ENCODE measurements at regions not wholly inside any gene's neighbourhood (a gene's known extent, or its start where the extent isn't known, plus 50 kb on each side); places are given as distances from the start of the nearest gene placed in this dataset.

DNA sequence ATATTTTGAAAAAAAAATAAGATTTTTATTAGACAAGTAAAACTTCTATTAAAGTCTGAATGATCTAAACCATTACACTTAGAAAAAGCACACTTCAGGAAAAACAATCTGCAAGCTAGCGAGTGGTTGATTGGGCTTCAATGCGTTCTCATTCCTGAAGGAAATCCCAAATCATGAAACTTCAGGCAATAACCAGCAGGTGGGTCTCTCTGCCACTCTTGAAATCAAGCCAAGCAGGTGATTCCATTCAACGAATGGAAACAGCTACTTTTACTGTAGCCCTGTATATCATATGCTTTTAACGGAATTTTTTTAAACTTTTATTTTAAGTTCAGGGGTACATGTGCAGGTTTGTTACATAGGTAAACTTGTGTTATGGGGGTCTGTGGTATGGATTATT is 234.5 kb upstream of the TRPM3 start:
- TF ChIP-seq, protein P1, sequence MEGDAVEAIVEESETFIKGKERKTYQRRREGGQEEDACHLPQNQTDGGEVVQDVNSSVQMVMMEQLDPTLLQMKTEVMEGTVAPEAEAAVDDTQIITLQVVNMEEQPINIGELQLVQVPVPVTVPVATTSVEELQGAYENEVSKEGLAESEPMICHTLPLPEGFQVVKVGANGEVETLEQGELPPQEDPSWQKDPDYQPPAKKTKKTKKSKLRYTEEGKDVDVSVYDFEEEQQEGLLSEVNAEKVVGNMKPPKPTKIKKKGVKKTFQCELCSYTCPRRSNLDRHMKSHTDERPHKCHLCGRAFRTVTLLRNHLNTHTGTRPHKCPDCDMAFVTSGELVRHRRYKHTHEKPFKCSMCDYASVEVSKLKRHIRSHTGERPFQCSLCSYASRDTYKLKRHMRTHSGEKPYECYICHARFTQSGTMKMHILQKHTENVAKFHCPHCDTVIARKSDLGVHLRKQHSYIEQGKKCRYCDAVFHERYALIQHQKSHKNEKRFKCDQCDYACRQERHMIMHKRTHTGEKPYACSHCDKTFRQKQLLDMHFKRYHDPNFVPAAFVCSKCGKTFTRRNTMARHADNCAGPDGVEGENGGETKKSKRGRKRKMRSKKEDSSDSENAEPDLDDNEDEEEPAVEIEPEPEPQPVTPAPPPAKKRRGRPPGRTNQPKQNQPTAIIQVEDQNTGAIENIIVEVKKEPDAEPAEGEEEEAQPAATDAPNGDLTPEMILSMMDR (IDR thresholded peaks at IDR 0.05) = no peak
- no peak for TF ChIP-seq POLR2A (IDR thresholded peaks at IDR 0.05)
- Histone ChIP-seq H3K4me1 (no peaks in the 10 kb centered on the region), H3K9me3 (no peaks in the 10 kb centered on the region), H3K27ac (no peak overlapping the region), H3K4me3 (no peak overlapping the region), H3K27me3 (no peaks in the 10 kb centered on the region), H3K36me3 (ENCODE audit: low read depth, missing control alignments) (no peaks in the 10 kb centered on the region)
- 86 to 87% methylated on average over 4 of the region's 4 CpGs for WGBS, 2 donors
- DNase-seq = no peak
- intact Hi-C loops (cut with DNase I; ENCODE audit: low total_unique reads) = no loop called here

DNA sequence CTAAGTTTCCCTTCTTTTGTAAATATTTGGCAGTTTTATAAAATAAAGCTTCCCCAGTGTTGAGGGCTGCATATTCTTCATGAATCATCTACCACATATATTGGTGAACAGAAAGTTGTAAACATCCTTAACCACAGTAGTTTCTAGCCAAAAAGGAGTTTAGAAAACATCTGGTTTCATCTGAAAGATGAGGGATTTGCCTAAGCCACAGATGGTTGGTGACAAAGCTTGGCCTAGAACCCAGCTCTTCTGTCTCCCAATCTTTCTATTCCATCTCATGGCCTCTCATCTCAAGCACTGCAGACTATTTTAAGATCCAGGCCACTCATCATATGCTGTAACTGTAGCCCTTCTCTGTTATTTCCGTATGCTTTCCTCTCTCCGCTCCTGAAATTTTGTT is 232.3 kb upstream of the TRPM3 start:
- no peaks in the 10 kb centered on the region for H3K9me3 ChIP-seq
- H3K4me1 ChIP-seq = no peaks in the 10 kb centered on the region
- no peak overlapping the region for H3K27ac ChIP-seq
- H3K36me3 ChIP-seq (ENCODE audit: low read depth, missing control alignments) = no peaks in the 10 kb centered on the region
- intact Hi-C loops (cut with DNase I; ENCODE audit: low total_unique reads) = no loop called here
- H3K27me3 ChIP-seq = no peaks in the 10 kb centered on the region
- WGBS, 2 donors = 90 to 93% methylated on average over 2 of the region's 2 CpGs
- no peak overlapping the region for H3K4me3 ChIP-seq
- TF ChIP-seq, protein P1 (IDR thresholded peaks at IDR 0.05) = no peak
- no peak for TF ChIP-seq POLR2A (IDR thresholded peaks at IDR 0.05)
- no peak for DNase-seq

DNA sequence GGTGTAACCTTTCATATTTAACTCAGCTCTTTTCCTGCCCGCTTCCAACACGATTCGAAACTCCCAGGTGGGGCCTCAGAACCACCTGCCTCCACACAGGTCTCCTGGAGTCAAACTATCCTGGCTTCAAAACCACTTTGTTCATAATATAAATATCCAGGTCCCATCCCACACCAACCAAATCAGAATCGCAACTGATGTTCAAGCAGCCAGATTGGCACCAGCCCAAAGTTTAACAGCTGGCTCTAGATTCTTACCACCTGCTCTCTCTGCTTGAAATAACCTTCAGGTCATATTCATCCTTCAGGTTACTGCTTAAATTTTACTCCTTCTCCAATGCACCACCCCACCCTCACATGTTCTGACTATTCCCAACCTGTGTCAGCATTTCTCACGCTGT is 231.4 kb upstream of the TRPM3 start:
- no peaks in the 10 kb centered on the region for H3K27me3 ChIP-seq
- no peak overlapping the region for H3K27ac ChIP-seq
- H3K36me3 ChIP-seq (ENCODE audit: low read depth, missing control alignments) = no peaks in the 10 kb centered on the region
- no peak overlapping the region for H3K4me3 ChIP-seq
- no peak for DNase-seq
- H3K9me3 ChIP-seq = no peaks in the 10 kb centered on the region
- H3K4me1 ChIP-seq = no peaks in the 10 kb centered on the region
- TF ChIP-seq, protein P1 (IDR thresholded peaks at IDR 0.05) = no peak
- TF ChIP-seq POLR2A (IDR thresholded peaks at IDR 0.05) = no peak
- intact Hi-C loops (cut with DNase I; ENCODE audit: low total_unique reads) = no loop called here
- 56 to 67% methylated on average over 5 of the region's 5 CpGs for WGBS, 2 donors

DNA sequence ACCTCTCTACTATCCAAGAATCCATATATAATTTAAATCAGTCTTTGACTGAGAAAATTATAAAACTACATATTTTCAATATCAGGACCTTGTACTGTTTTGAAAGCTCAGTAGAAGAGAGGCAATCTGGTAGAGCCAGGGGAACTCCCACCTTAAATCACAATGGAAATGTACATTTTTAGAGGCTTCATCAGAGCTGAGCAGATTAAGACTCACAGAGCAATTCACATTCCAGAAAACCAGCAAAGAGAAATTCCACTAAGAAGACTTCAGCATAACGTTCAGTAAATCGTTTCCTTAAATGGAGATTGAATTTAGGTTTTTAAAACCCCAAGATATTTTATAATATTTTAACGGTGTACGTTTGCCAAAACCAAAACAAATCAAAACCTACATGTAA is 227.8 kb upstream of the TRPM3 start:
- Histone ChIP-seq H3K36me3 (ENCODE audit: low read depth, missing control alignments) (no peaks in the 10 kb centered on the region), H3K27ac (no peak overlapping the region), H3K9me3 (no peaks in the 10 kb centered on the region), H3K27me3 (no peaks in the 10 kb centered on the region), H3K4me1 (no peaks in the 10 kb centered on the region), H3K4me3 (no peak overlapping the region)
- intact Hi-C loops (cut with DNase I; ENCODE audit: low total_unique reads) = no loop called here
- 60 to 61% methylated on average over 4 of the region's 4 CpGs for WGBS, 2 donors
- TF ChIP-seq POLR2A (IDR thresholded peaks at IDR 0.05) = no peak
- TF ChIP-seq, protein P1 (IDR thresholded peaks at IDR 0.05) = no peak
- DNase-seq = no peak

DNA sequence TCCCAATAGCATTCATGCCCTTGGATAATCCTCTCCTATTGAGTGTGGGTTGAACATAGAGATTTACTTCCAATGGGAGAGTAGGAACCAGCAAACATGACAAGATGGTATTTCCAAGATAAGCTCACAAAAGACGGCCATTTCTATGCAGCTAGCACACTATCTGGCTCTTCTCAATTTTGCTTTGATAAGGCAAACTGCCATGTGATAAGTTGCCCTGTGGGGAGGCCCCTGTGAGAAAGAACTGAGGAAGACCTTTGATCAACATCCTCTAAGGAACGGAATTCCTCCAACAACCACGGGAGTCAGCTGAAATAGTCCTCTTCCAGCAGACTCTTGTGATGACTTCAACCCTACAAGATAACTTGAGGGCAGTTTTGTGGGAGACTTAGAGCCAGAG is 211.9 kb upstream of the TRPM3 start:
- Histone ChIP-seq H3K27me3 (no peaks in the 10 kb centered on the region), H3K27ac (no peak overlapping the region), H3K36me3 (ENCODE audit: low read depth, missing control alignments) (no peaks in the 10 kb centered on the region), H3K9me3 (no peaks in the 10 kb centered on the region), H3K4me1 (no peaks in the 10 kb centered on the region), H3K4me3 (no peak overlapping the region)
- no peak for DNase-seq
- no peak for TF ChIP-seq POLR2A (IDR thresholded peaks at IDR 0.05)
- TF ChIP-seq, protein P1 (IDR thresholded peaks at IDR 0.05) = no peak
- WGBS, 2 donors = 70 to 83% methylated on average over 3 of the region's 3 CpGs
- intact Hi-C loops (cut with DNase I; ENCODE audit: low total_unique reads) = no loop called here

Measured in testis (tissue), 2 donors.